Lung (tissue), 11 donors: ENCODE measurements at regions not wholly inside any gene's neighbourhood (a gene's known extent, or its start where the extent isn't known, plus 50 kb on each side); places are given as distances from the start of the nearest gene placed in this dataset.

ENCODE experiments used
- ATAC-seq: fragments of 200-7000 bp; cut with Tn5 transposase; one replicate; pipeline ENCODE4 v1.9.1; 2020; ENCODE audit warnings: moderate number of reproducible peaks; ENCODE audit not compliant: insufficient read depth, low FRiP score
- DNase-seq, 3 donors: peaks; one replicate each; pipeline ENCODE4 v3.0.0-alpha.2; 2013 to 2017
- H3K27ac ChIP-seq, 2 donors: one replicate each; pipeline ENCODE4 v1.5.1; 2013; ENCODE audit warnings: mild to moderate bottlenecking in 2 of 2, moderate library complexity in 2 of 2, control low read depth in 1 of 2, inconsistent platforms in 1 of 2, low read depth in 1 of 2, low read length in 1 of 2
- H3K27me3 ChIP-seq, 3 donors: one replicate each; pipeline ENCODE4 v1.5.1; 2013; ENCODE audit warnings: low read length in 2 of 3; ENCODE audit not compliant: control insufficient read depth in 3 of 3, insufficient read depth in 3 of 3
- H3K36me3 ChIP-seq, 4 donors: one replicate each; pipeline ENCODE4 v1.5.1; 2013; ENCODE audit warnings: low read length in 4 of 4, mild to moderate bottlenecking in 1 of 4, moderate library complexity in 1 of 4; ENCODE audit not compliant: control insufficient read depth in 4 of 4, insufficient read depth in 4 of 4
- H3K4me1 ChIP-seq, 5 donors: one replicate each; pipeline ENCODE4 v1.5.1; 2013; ENCODE audit warnings: low read length in 5 of 5, mild to moderate bottlenecking in 2 of 5, moderate library complexity in 1 of 5; ENCODE audit not compliant: control insufficient read depth in 5 of 5, insufficient read depth in 5 of 5
- H3K4me3 ChIP-seq: one replicate; pipeline ENCODE4 v1.5.1; 2013; ENCODE audit warnings: mild to moderate bottlenecking, control low read depth, moderate library complexity
- H3K9ac ChIP-seq, 2 donors: one replicate each; pipeline ENCODE4 v1.5.1; 2013; ENCODE audit warnings: low read length in 2 of 2, control low read depth in 1 of 2; ENCODE audit not compliant: insufficient read depth in 1 of 2
- H3K9me3 ChIP-seq, 4 donors: one replicate each; pipeline ENCODE4 v1.5.1; 2013; ENCODE audit warnings: low read length in 3 of 4, mild to moderate bottlenecking in 1 of 4, moderate library complexity in 1 of 4; ENCODE audit not compliant: control insufficient read depth in 4 of 4, insufficient read depth in 3 of 4
- CTCF ChIP-seq: IDR thresholded peaks from 2 replicates; pipeline ENCODE4 v1.5.1; 2012; ENCODE audit warnings: mild to moderate bottlenecking; ENCODE audit errors: control extremely low read depth, extremely low read depth
- WGBS, 2 donors: extraction: QIAGEN DNeasy Blood & Tissue Kit; methylation state at CpG; one replicate each; pipeline ENCODE4 v1.1.7; 2013; 5-methylcytosine and 5-hydroxymethylcytosine counted together
- donor health status: control.
- donor health status: control.
- donor health status: Bipolar disorder and iron deficiency.
- donor health status: healthy.
- donor health status: DM: yes; HTN: yes; CAD: no.

GRCh38 chr20:59437601-59438031, 137.2 kb downstream of the EDN3 start:
- no peaks in the 10 kb centered on the region for H3K36me3 ChIP-seq
- peaks cover 0 to 5% (median 0%) of the 10 kb centered on the region in 5 donors for H3K4me1 ChIP-seq
- H3K27ac ChIP-seq = no peak overlapping the region
- no peak overlapping the region for H3K9ac ChIP-seq
- no peak overlapping the region for H3K4me3 ChIP-seq
- no peaks in the 10 kb centered on the region for H3K27me3 ChIP-seq
- 73 to 83% methylated on average over 13 of the region's 13 CpGs for WGBS, 2 donors
- ATAC-seq = no peak
- peaks cover 0 to 4% (median 0%) of the 10 kb centered on the region in 4 donors for H3K9me3 ChIP-seq
- DNase-seq = no peak
- no peak for TF ChIP-seq CTCF

- Histone ChIP-seq H3K4me1 (peaks cover 0 to 5% (median 0%) of the 10 kb centered on the region in 5 donors), H3K27me3 (no peaks in the 10 kb centered on the region), H3K9ac (no peak overlapping the region), H3K27ac (no peak overlapping the region), H3K36me3 (no peaks in the 10 kb centered on the region), H3K4me3 (no peak overlapping the region), H3K9me3 (peaks cover 0 to 4% (median 0%) of the 10 kb centered on the region in 4 donors)
- ATAC-seq (no peak), DNase-seq (no peak)
- no peak for TF ChIP-seq CTCF
- WGBS, 2 donors = 91 to 96% methylated on average over 4 of the region's 4 CpGs
These were observed 137.8 kb downstream of the EDN3 start for GRCh38 chr20:59438201-59438600.

GRCh38 chr20:59439243-59439642, 138.8 kb downstream of the EDN3 start:
- Histone ChIP-seq H3K4me3 (no peak overlapping the region), H3K4me1 (peaks cover 0 to 5% (median 0%) of the 10 kb centered on the region in 5 donors), H3K27me3 (peaks cover 0 to 4% (median 0%) of the 10 kb centered on the region in 3 donors), H3K36me3 (no peaks in the 10 kb centered on the region), H3K9ac (no peak overlapping the region), H3K9me3 (peaks cover 0 to 4% (median 0%) of the 10 kb centered on the region in 4 donors), H3K27ac (no peak overlapping the region)
- DNase-seq (no peak), ATAC-seq (no peak)
- 82 to 88% methylated on average over 7 of the region's 7 CpGs for WGBS, 2 donors
- no peak for TF ChIP-seq CTCF

GRCh38 chr20:59441306-59441705, 140.9 kb downstream of the EDN3 start:
- peaks cover 0 to 5% (median 0%) of the 10 kb centered on the region in 4 donors for H3K9me3 ChIP-seq
- H3K27ac ChIP-seq = no peak overlapping the region
- no peaks in the 10 kb centered on the region for H3K36me3 ChIP-seq
- ATAC-seq (no peak), DNase-seq (no peak)
- peaks cover 0 to 5% (median 0%) of the 10 kb centered on the region in 5 donors for H3K4me1 ChIP-seq
- H3K27me3 ChIP-seq = peaks cover 0 to 7% (median 0%) of the 10 kb centered on the region in 3 donors
- H3K4me3 ChIP-seq = no peak overlapping the region
- no peak for TF ChIP-seq CTCF
- WGBS, 2 donors = 78 to 92% methylated on average over 3 of the region's 3 CpGs
- no peak overlapping the region for H3K9ac ChIP-seq
